HG02938 (cell line): ENCODE measurements at regions not wholly inside any gene's neighbourhood (a gene's known extent, or its start where the extent isn't known, plus 50 kb on each side); places are given as distances from the start of the nearest gene placed in this dataset.
"Not testable (repeated sequence)": the region's sequence is repeated elsewhere in the genome, so short reads cannot be mapped to it uniquely, and the experiment has no call there.

Source experiments
- ATAC-seq: cut with Tn5 transposase; IDR thresholded peaks from one replicate; pipeline ENCODE4 v1.9.1; 2021; ENCODE audit warnings: mild to moderate bottlenecking, moderate library complexity; ENCODE audit not compliant: unreplicated experiment

- no peak for ATAC-seq
These were observed 92.5 kb upstream of the RORB start for GRCh38 chr9:74404620-74405019.

DNA sequence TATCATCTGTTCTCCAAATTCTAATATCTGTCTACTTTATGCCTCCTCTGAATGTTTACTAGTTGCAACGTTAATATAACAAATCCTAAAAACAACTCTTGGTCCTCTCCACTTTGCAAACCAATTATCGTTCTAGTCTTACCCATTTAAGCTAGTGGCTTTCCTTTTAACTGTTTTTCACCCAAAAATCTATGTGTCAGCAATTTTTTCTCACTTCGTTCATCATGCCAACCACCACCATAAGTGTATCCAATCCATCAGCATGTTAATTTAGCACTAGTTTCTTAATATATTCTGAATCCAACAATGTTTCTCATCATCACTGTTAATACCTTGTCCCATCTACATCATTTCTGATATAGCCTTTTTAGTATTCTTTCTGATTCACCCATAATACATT is 90.0 kb upstream of the RORB start:
- no peak for ATAC-seq

- no peak for ATAC-seq
These were observed 84.7 kb upstream of the RORB start for GRCh38 chr9:74412236-74412979.

DNA sequence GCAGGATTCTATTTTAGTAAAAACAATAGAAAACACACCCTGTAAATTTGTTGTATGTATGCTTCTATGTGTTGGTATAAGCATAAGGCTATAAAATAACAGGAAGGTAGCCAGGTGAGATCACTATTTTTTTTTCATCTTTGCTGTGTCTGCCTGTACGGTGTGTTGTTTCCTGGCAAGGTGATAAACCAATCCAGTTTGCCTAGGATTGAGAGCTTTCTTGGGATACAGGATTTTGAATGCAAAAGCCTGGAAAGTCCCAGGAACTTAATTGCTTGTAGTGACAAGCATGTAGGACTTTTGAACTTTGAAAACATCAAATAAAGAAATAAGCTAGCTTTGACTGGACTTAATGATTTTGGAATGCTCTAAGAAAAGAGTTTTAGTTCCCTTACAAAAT is 83.3 kb upstream of the RORB start:
- ATAC-seq = no peak

DNA sequence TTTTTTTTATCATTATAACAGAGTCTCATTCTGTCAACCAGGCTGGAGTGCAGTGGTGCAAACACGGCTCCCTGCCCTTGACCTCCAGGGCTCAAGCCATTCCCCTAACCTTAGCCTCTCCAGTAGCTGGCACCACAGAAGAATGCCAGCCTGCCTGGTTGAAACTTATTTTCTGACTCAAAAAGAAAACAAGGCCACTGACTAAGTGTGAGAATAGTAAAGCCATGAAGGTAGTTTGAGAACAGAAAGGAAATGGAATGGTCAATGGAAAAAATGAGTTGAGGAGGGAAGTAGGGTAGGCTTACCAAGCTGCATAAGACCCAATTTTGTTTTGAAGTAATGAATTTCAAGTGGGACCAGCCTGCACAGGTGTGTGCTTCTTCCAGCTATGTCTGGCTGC is 82.8 kb upstream of the RORB start:
- ATAC-seq = no peak

GRCh38 chr9:74415995-74416394 is 81.1 kb upstream of the RORB start:
- ATAC-seq = no peak

GRCh38 chr9:74424488-74424887 is 72.6 kb upstream of the RORB start:
- ATAC-seq = not testable (repeated sequence)

DNA sequence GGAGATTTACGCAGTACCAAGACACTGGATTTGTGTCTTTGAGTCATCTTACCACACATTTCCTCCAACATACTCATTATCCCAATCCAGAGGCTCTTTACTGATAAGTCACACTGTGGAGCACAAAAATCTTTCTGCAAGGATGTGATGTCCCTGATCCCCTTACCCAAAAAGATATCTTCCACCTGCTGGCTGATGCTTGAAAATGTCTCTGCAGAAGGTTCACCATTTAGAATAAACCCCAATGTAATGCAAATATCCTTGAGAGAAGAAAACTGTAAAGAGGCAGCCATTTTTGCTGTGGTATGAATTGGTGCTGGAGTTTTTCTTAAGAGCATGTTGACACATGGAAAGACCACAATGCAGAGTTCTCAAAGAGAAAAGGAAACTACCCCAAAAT is 65.7 kb upstream of the RORB start:
- ATAC-seq = no peak

DNA sequence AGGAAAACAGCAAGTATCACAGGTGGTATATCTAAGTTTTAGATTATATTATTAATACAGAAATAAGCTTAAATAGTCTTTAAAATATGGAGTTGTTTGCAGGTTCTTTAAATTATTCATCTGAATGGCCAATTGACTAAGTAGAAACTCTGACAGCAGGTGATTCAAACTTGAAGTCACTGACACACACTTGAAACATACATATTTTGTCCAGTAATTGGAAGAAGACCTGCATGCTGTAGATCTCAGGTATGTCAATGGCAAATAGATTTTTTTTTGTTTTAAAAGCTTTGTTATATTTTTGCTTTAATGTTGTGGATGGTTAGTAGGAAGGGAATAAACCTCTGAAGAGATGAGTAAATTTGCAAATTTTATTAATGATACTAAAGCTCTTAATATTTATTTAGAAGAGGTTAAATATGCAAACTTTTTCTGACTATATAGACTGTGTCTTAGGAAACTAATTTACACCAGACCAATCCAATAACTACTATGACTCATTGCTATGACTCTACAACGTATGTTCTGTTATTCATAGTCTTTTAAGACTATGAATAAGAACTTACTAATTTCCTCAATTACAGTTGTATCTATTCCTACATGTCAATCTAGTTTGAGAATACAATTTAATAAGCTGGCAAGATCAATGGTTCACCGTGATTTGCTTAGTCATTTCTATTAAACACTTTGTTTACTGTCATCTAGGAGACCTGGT is 53.9 kb upstream of the RORB start:
- no peak for ATAC-seq

DNA sequence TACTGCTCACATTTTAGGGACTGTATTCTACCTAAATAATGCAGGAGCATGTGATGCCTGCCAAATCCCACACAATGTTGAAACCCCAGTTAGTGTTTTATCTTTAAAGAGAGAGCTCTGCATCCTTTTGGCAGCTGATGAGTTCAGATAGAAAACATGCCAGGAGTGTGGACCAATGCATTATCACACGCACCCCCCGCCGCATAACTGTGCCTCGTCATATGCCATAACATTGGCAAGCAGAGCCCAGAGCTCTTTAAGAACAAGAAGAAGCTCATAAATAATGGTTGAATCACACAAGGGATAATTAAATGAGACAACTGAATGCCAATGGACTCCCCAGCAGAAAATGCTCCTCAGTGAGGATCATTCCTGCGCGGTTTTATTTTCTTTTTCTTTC is 52.8 kb upstream of the RORB start:
- no peak for ATAC-seq
